B cell (primary cell): ENCODE measurements at regions not wholly inside any gene's neighbourhood (a gene's known extent, or its start where the extent isn't known, plus 50 kb on each side); places are given as distances from the start of the nearest gene placed in this dataset.

ENCODE experiments used
- CTCF ChIP-seq: fragments of 200-600 bp; IDR thresholded peaks from one replicate; pipeline ENCODE4 v1.8.0; 2022; ENCODE audit warnings: antibody characterized with exemption, mild to moderate bottlenecking
- EZH2 ChIP-seq: IDR thresholded peaks from 2 replicates; pipeline ENCODE4 v1.6.1; 2012; ENCODE audit warnings: borderline replicate concordance, low read depth, mild to moderate bottlenecking, moderate library complexity, low read length; ENCODE audit not compliant: insufficient read depth, poor library complexity, severe bottlenecking

- TF ChIP-seq CTCF (no peak), EZH2 (no peak)
Measured at GRCh38 chr6:139581485-139581865, 207.0 kb upstream of the CITED2 start.
